AG08395 (cell line): ENCODE measurements at regions not wholly inside any gene's neighbourhood (a gene's known extent, or its start where the extent isn't known, plus 50 kb on each side); places are given as distances from the start of the nearest gene placed in this dataset.
"Not testable (repeated sequence)": the region's sequence is repeated elsewhere in the genome, so short reads cannot be mapped to it uniquely, and the experiment has no call there.

Experiments used
- DNase-seq: peaks from one replicate; pipeline ENCODE4 v3.0.0; 2012; ENCODE audit warnings: mixed read lengths, low spot score

- no peak for DNase-seq
These were observed 1925.5 kb downstream of the ARAP2 start for GRCh38 chr4:34318773-34319172.

GRCh38 chr4:34323549-34324320, 1920.6 kb downstream of the ARAP2 start:
- peak; percentile 1 for DNase-seq

GRCh38 chr4:34328939-34329338, 1915.4 kb downstream of the ARAP2 start:
- no peak for DNase-seq

GRCh38 chr4:34335156-34335555, 1909.2 kb downstream of the ARAP2 start:
- not testable (repeated sequence) for DNase-seq

- DNase-seq, result not testable (repeated sequence)
These were observed 1908.8 kb downstream of the ARAP2 start for GRCh38 chr4:34335556-34335955.

- DNase-seq, result no peak
These were observed 1881.7 kb downstream of the ARAP2 start for GRCh38 chr4:34362654-34363053.

- no peak for DNase-seq
These were observed 1880.5 kb downstream of the ARAP2 start for GRCh38 chr4:34363842-34364241.

GRCh38 chr4:34365946-34366345, 1878.4 kb downstream of the ARAP2 start:
- DNase-seq, result no peak

- no peak for DNase-seq
These were observed 1872.6 kb downstream of the ARAP2 start for GRCh38 chr4:34371676-34372075.

GRCh38 chr4:34372815-34373214, 1871.5 kb downstream of the ARAP2 start:
- DNase-seq, result no peak

GRCh38 chr4:34373456-34373855, 1870.9 kb downstream of the ARAP2 start:
- no peak for DNase-seq

GRCh38 chr4:34412233-34412632, 1832.1 kb downstream of the ARAP2 start:
- DNase-seq, result no peak

GRCh38 chr4:34412911-34413310, 1831.4 kb downstream of the ARAP2 start:
- no peak for DNase-seq

- DNase-seq, result no peak
These were observed 1827.2 kb downstream of the ARAP2 start for GRCh38 chr4:34417160-34417559.

- DNase-seq, result no peak
These were observed 1824.4 kb downstream of the ARAP2 start for GRCh38 chr4:34419871-34420270.

GRCh38 chr4:34422472-34423175, 1821.7 kb downstream of the ARAP2 start:
- no peak for DNase-seq

- no peak for DNase-seq
These were observed 1811.6 kb downstream of the ARAP2 start for GRCh38 chr4:34432706-34433105.

GRCh38 chr4:34434377-34434776, 1809.9 kb downstream of the ARAP2 start:
- not testable (repeated sequence) for DNase-seq

GRCh38 chr4:34464196-34464595, 1780.1 kb downstream of the ARAP2 start:
- DNase-seq, result no peak

GRCh38 chr4:34466411-34466810, 1777.9 kb downstream of the ARAP2 start:
- no peak for DNase-seq

GRCh38 chr4:34469516-34469915, 1774.8 kb downstream of the ARAP2 start:
- no peak for DNase-seq

GRCh38 chr4:34485252-34485651, 1759.1 kb downstream of the ARAP2 start:
- DNase-seq, result no peak
